ENCODE measurements at regions not wholly inside any gene's neighbourhood (a gene's known extent, or its start where the extent isn't known, plus 50 kb on each side); places are given as distances from the start of the nearest gene placed in this dataset.
"Not testable (repeated sequence)": the region's sequence is repeated elsewhere in the genome, so short reads cannot be mapped to it uniquely, and the experiment has no call there.

- Histone ChIP-seq H3K4me3 (no peak overlapping the region), H3K27ac (no peak overlapping the region)
- DNase-seq (ENCODE audit: low spot score) = no peak
- TF ChIP-seq, protein P1, sequence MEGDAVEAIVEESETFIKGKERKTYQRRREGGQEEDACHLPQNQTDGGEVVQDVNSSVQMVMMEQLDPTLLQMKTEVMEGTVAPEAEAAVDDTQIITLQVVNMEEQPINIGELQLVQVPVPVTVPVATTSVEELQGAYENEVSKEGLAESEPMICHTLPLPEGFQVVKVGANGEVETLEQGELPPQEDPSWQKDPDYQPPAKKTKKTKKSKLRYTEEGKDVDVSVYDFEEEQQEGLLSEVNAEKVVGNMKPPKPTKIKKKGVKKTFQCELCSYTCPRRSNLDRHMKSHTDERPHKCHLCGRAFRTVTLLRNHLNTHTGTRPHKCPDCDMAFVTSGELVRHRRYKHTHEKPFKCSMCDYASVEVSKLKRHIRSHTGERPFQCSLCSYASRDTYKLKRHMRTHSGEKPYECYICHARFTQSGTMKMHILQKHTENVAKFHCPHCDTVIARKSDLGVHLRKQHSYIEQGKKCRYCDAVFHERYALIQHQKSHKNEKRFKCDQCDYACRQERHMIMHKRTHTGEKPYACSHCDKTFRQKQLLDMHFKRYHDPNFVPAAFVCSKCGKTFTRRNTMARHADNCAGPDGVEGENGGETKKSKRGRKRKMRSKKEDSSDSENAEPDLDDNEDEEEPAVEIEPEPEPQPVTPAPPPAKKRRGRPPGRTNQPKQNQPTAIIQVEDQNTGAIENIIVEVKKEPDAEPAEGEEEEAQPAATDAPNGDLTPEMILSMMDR (IDR thresholded peaks at IDR 0.05) = no peak
Measured at GRCh38 chr3:87442470-87442869, 166.1 kb upstream of the POU1F1 start.

GRCh38 chr3:87437765-87438164, 161.4 kb upstream of the POU1F1 start:
- DNase-seq (ENCODE audit: low spot score) = no peak
- H3K27ac ChIP-seq = no peak overlapping the region
- no peak overlapping the region for H3K4me3 ChIP-seq
- TF ChIP-seq, protein P1 (IDR thresholded peaks at IDR 0.05) = no peak

- Histone ChIP-seq H3K4me3 (no peak overlapping the region), H3K27ac (no peak overlapping the region)
- TF ChIP-seq, protein P1 (IDR thresholded peaks at IDR 0.05) = no peak
- no peak for DNase-seq (ENCODE audit: low spot score)
Measured at GRCh38 chr3:87436781-87437543, 160.6 kb upstream of the POU1F1 start.

DNA sequence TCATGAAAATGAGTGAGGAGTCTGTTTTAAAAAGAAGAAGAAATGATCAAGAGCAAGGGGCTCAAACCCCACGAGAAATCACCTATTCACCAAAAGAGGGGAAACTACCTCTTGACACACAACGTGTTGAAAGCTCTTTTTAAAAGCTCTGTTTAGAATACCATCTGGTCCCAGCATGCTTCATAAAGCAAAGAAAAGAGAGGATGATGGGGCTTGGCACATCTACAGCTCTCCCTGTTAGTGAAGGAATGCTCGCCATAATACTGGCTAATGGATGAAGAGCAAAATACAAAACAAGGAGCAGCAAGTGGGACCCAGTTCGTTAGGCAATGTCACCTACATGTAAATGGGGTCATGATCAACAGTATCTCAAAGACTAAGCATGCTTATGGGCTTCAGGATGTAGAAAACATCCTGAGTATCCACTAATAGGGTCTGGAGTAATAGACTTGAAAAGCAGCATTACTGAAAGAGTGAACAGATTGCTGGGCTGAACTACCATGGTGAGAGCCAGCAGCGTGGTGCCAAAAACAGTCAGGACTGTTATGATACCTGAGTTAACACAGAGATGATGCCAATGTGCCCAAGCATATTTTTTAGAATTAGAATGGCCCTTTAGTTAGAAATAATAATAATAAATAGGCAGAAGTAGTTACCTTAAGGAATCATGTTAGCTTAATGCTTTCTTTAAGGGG, 159.7 kb upstream of the POU1F1 start:
- no peak for DNase-seq (ENCODE audit: low spot score)
- TF ChIP-seq, protein P1 (IDR thresholded peaks at IDR 0.05) = no peak
- Histone ChIP-seq H3K27ac (no peak overlapping the region), H3K4me3 (no peak overlapping the region)

DNA sequence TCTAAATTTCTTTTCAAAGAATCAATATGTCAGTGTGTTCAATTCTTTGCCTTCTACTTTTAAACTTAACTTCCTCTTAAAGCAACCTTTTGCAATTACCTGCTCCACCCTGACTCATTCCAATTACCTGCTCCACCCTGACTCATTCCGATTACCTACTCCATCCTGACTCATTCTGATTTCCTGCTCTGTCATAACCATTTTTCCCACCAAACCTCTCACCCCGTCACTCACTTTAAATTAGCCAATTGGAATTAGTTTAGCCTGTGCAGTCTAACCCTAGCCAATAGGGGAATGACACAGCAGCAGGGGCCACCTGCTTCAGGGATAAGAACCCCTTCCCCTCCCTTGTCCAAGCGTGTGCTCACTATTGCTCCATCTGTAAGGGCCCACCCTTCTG, 157.1 kb upstream of the POU1F1 start:
- H3K4me3 ChIP-seq; H3K27ac ChIP-seq; DNase-seq (ENCODE audit: low spot score): not testable (repeated sequence)

- no peak overlapping the region for H3K4me3 ChIP-seq
- no peak overlapping the region for H3K27ac ChIP-seq
- TF ChIP-seq, protein P1 (IDR thresholded peaks at IDR 0.05) = no peak
- DNase-seq (ENCODE audit: low spot score) = no peak
Measured at GRCh38 chr3:87426918-87427317, 150.5 kb upstream of the POU1F1 start.

- Histone ChIP-seq H3K4me3 (no peak overlapping the region), H3K27ac (no peak overlapping the region)
- TF ChIP-seq, protein P1 (IDR thresholded peaks at IDR 0.05) = no peak
- DNase-seq (ENCODE audit: low spot score) = no peak
Measured at GRCh38 chr3:87425056-87425455, 148.7 kb upstream of the POU1F1 start.

All from coronary artery (tissue), 2 donors.